ENCODE measurements at regions not wholly inside any gene's neighbourhood (a gene's known extent, or its start where the extent isn't known, plus 50 kb on each side); places are given as distances from the start of the nearest gene placed in this dataset.

DNA sequence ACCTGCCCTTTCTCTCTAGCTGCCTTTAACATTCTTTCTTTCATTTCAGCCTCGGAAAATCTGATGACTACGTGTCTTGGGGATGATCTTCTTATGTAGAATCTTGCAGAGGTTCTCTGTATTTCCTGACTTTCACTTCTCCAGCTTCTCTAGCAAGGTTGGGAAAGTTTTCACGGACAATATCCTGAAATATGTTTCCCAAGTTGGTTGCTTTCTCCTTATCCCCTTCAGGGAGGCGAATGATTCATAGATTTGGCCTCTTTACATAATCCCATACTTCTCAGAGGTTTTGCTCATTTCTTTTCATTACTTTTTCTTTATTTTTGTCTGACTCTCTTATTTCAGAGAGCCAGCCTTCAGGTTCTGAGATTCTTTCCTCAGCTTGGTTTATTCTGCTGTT lies 62.1 kb upstream of the CCDC54 start:
- TF ChIP-seq, protein P1, sequence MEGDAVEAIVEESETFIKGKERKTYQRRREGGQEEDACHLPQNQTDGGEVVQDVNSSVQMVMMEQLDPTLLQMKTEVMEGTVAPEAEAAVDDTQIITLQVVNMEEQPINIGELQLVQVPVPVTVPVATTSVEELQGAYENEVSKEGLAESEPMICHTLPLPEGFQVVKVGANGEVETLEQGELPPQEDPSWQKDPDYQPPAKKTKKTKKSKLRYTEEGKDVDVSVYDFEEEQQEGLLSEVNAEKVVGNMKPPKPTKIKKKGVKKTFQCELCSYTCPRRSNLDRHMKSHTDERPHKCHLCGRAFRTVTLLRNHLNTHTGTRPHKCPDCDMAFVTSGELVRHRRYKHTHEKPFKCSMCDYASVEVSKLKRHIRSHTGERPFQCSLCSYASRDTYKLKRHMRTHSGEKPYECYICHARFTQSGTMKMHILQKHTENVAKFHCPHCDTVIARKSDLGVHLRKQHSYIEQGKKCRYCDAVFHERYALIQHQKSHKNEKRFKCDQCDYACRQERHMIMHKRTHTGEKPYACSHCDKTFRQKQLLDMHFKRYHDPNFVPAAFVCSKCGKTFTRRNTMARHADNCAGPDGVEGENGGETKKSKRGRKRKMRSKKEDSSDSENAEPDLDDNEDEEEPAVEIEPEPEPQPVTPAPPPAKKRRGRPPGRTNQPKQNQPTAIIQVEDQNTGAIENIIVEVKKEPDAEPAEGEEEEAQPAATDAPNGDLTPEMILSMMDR (IDR thresholded peaks at IDR 0.05; ENCODE audit: low read depth, low read length, missing input control), result no peak
- TF ChIP-seq JUND (IDR thresholded peaks at IDR 0.05) (no peak), RAD21 (IDR thresholded peaks at IDR 0.05) (no peak), EGR1 (IDR thresholded peaks at IDR 0.05; ENCODE audit: low read depth in 2 of 2) (no peak), TAF1 (conservative IDR thresholded peaks at IDR 0.05) (no peak), YY1 (IDR thresholded peaks at IDR 0.05) (no peak), GABPA (IDR thresholded peaks at IDR 0.05 in 1 of 2, conservative IDR thresholded peaks at IDR 0.05 in 1 of 2) (no peak), HNF4A (conservative IDR thresholded peaks at IDR 0.05) (no peak), HNF4G (IDR thresholded peaks at IDR 0.05) (no peak)
- TF ChIP-seq, protein P2, sequence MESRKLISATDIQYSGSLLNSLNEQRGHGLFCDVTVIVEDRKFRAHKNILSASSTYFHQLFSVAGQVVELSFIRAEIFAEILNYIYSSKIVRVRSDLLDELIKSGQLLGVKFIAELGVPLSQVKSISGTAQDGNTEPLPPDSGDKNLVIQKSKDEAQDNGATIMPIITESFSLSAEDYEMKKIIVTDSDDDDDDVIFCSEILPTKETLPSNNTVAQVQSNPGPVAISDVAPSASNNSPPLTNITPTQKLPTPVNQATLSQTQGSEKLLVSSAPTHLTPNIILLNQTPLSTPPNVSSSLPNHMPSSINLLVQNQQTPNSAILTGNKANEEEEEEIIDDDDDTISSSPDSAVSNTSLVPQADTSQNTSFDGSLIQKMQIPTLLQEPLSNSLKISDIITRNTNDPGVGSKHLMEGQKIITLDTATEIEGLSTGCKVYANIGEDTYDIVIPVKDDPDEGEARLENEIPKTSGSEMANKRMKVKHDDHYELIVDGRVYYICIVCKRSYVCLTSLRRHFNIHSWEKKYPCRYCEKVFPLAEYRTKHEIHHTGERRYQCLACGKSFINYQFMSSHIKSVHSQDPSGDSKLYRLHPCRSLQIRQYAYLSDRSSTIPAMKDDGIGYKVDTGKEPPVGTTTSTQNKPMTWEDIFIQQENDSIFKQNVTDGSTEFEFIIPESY (IDR thresholded peaks at IDR 0.05), result no peak
- TF ChIP-seq, protein P3, sequence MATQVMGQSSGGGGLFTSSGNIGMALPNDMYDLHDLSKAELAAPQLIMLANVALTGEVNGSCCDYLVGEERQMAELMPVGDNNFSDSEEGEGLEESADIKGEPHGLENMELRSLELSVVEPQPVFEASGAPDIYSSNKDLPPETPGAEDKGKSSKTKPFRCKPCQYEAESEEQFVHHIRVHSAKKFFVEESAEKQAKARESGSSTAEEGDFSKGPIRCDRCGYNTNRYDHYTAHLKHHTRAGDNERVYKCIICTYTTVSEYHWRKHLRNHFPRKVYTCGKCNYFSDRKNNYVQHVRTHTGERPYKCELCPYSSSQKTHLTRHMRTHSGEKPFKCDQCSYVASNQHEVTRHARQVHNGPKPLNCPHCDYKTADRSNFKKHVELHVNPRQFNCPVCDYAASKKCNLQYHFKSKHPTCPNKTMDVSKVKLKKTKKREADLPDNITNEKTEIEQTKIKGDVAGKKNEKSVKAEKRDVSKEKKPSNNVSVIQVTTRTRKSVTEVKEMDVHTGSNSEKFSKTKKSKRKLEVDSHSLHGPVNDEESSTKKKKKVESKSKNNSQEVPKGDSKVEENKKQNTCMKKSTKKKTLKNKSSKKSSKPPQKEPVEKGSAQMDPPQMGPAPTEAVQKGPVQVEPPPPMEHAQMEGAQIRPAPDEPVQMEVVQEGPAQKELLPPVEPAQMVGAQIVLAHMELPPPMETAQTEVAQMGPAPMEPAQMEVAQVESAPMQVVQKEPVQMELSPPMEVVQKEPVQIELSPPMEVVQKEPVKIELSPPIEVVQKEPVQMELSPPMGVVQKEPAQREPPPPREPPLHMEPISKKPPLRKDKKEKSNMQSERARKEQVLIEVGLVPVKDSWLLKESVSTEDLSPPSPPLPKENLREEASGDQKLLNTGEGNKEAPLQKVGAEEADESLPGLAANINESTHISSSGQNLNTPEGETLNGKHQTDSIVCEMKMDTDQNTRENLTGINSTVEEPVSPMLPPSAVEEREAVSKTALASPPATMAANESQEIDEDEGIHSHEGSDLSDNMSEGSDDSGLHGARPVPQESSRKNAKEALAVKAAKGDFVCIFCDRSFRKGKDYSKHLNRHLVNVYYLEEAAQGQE (IDR thresholded peaks at IDR 0.05), result no peak

Data from liver (tissue), 3 donors.